Vagina (tissue), 2 donors: ENCODE measurements at regions not wholly inside any gene's neighbourhood (a gene's known extent, or its start where the extent isn't known, plus 50 kb on each side); places are given as distances from the start of the nearest gene placed in this dataset.

Experiments used
- POLR2A ChIP-seq, 2 donors: fragments of 450-650 bp; IDR thresholded peaks; one replicate each; pipeline ENCODE4 v1.6.1; 2017; ENCODE audit warnings: antibody characterized with exemption in 2 of 2, mild to moderate bottlenecking in 2 of 2, moderate library complexity in 2 of 2
- TF ChIP-seq, protein P1 (sequence below), 3 experiments: fragments of 450-650 bp in 2 of 3; fragments of 200-600 bp in 1 of 3; sonication (generic) in 1 of 3; IDR thresholded peaks; one replicate each; pipeline ENCODE4 v1.5.1; 2017 to 2019; ENCODE audit warnings: antibody characterized with exemption in 3 of 3, mild to moderate bottlenecking in 2 of 3, moderate library complexity in 2 of 3

DNA sequence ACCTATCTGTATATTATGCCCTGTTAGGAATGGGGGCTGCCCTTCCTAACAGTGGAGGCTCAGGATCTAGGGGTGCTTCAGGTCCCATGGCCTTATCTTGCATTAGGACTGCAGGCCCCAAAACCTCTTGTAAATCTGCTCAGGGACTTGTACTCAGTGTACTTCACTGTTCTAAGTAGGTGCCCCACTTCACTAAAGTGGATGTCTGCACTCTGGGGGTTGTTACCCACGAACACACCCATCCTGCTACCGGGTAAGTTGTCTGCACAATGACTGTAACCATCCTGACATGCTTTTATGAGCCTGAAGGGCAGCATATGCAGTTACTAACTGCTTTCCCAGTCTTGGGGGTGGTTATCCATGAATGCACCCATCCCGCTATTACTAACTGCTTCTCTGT, 163.0 kb downstream of the PTCSC3 start:
- TF ChIP-seq, protein P1, sequence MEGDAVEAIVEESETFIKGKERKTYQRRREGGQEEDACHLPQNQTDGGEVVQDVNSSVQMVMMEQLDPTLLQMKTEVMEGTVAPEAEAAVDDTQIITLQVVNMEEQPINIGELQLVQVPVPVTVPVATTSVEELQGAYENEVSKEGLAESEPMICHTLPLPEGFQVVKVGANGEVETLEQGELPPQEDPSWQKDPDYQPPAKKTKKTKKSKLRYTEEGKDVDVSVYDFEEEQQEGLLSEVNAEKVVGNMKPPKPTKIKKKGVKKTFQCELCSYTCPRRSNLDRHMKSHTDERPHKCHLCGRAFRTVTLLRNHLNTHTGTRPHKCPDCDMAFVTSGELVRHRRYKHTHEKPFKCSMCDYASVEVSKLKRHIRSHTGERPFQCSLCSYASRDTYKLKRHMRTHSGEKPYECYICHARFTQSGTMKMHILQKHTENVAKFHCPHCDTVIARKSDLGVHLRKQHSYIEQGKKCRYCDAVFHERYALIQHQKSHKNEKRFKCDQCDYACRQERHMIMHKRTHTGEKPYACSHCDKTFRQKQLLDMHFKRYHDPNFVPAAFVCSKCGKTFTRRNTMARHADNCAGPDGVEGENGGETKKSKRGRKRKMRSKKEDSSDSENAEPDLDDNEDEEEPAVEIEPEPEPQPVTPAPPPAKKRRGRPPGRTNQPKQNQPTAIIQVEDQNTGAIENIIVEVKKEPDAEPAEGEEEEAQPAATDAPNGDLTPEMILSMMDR (IDR thresholded peaks at IDR 0.05): no peak
- no peak for TF ChIP-seq POLR2A (IDR thresholded peaks at IDR 0.05)
